HEK293 (cell line): ENCODE measurements at regions not wholly inside any gene's neighbourhood (a gene's known extent, or its start where the extent isn't known, plus 50 kb on each side); places are given as distances from the start of the nearest gene placed in this dataset.

ENCODE experiments used
- CTCF ChIA-PET: fragments of 350-600 bp; formaldehyde crosslinking; extraction: SDS; loops from one replicate; lab custom pipeline; 2021; ENCODE audit warnings: antibody characterized with exemption; lab: Yijun Ruan, JAX
- POLR2A ChIA-PET: fragments of 300-600 bp; formaldehyde crosslinking; extraction: SDS; loops from one replicate; lab custom pipeline; 2020; ENCODE audit warnings: antibody characterized with exemption, inconsistent platforms; lab: Yijun Ruan, JAX
- H3K27ac ChIP-seq: fragments of 200-500 bp; sonication (Bioruptor generic); 2 replicates; pipeline ENCODE4 v1.5.1; 2014; ENCODE audit warnings: low read depth, low read length, control low read depth, inconsistent platforms; ENCODE audit errors: extremely low read depth
- H3K36me3 ChIP-seq, 2 experiments: fragments of 200-500 bp in 1 of 2; sonication (Bioruptor generic) in 1 of 2; 1 replicate in 1 of 2; 2 replicates in 1 of 2; pipeline ENCODE4 v1.5.1; 2014 to 2017; ENCODE audit warnings: inconsistent platforms in 2 of 2, low read length in 2 of 2; ENCODE audit not compliant: control insufficient read depth in 2 of 2, insufficient read depth in 1 of 2
- H3K4me1 ChIP-seq: fragments of 200-500 bp; sonication (Bioruptor generic); 2 replicates; pipeline ENCODE4 v1.5.1; 2014; ENCODE audit warnings: mild to moderate bottlenecking, low read length, inconsistent platforms; ENCODE audit not compliant: control insufficient read depth, insufficient read depth
- H3K4me3 ChIP-seq: 2 replicates; pipeline ENCODE4 v1.5.1; 2011; ENCODE audit warnings: low read depth, mild to moderate bottlenecking, control low read depth, low read length, moderate library complexity
- H3K9me3 ChIP-seq: fragments of 200-500 bp; sonication (Bioruptor generic); 2 replicates; pipeline ENCODE4 v1.5.1; 2014; ENCODE audit warnings: low read depth, low read length, inconsistent platforms; ENCODE audit not compliant: control insufficient read depth, insufficient read depth
- AEBP2 ChIP-seq: fragments of 450-650 bp; formaldehyde crosslinking; IDR thresholded peaks from 2 replicates; pipeline ENCODE4 v1.5.1; 2016; ENCODE audit warnings: missing biosample characterization, missing genetic modification characterization, borderline replicate concordance
- HOXD13 ChIP-seq: sonication (generic); formaldehyde crosslinking; IDR thresholded peaks from 2 replicates; pipeline ENCODE4 v1.8.0; 2022; ENCODE audit warnings: missing genetic modification reagents, borderline replicate concordance
- SP2 ChIP-seq: fragments of 450-650 bp; formaldehyde crosslinking; IDR thresholded peaks from 2 replicates; pipeline ENCODE4 v1.5.1; 2016; ENCODE audit warnings: missing biosample characterization, missing genetic modification characterization
- ZBTB26 ChIP-seq: fragments of 450-650 bp; formaldehyde crosslinking; optimal IDR thresholded peaks from 2 replicates; pipeline ENCODE3; 2016; ENCODE audit warnings: missing biosample characterization, mild to moderate bottlenecking, missing genetic modification characterization
- ZFP3 ChIP-seq: fragments of 450-650 bp; formaldehyde crosslinking; IDR thresholded peaks from 2 replicates; pipeline ENCODE4 v1.5.1; 2016; ENCODE audit warnings: low read depth, missing biosample characterization, missing genetic modification characterization
- ZNF146 ChIP-seq: fragments of 450-650 bp; formaldehyde crosslinking; IDR thresholded peaks from 2 replicates; pipeline ENCODE4 v1.5.1; 2016; ENCODE audit warnings: missing biosample characterization, missing genetic modification characterization
- ZNF175 ChIP-seq: fragments of 450-650 bp; formaldehyde crosslinking; IDR thresholded peaks from 2 replicates; pipeline ENCODE4 v1.5.1; 2016; ENCODE audit warnings: missing biosample characterization, missing genetic modification characterization
- ZNF266 ChIP-seq: fragments of 450-650 bp; formaldehyde crosslinking; IDR thresholded peaks from 2 replicates; pipeline ENCODE4 v1.5.1; 2016; ENCODE audit warnings: missing biosample characterization, missing genetic modification characterization, low read depth
- ZNF280D ChIP-seq: fragments of 450-650 bp; formaldehyde crosslinking; IDR thresholded peaks from 2 replicates; pipeline ENCODE4 v1.5.1; 2016; ENCODE audit warnings: missing biosample characterization, missing genetic modification characterization
- ZNF423 ChIP-seq: fragments of 450-650 bp; formaldehyde crosslinking; IDR thresholded peaks from 2 replicates; pipeline ENCODE4 v1.5.1; 2016; ENCODE audit warnings: missing biosample characterization, missing genetic modification characterization
- ZNF449 ChIP-seq: fragments of 450-650 bp; formaldehyde crosslinking; IDR thresholded peaks from 2 replicates; pipeline ENCODE4 v1.5.1; 2017; ENCODE audit warnings: missing biosample characterization, mild to moderate bottlenecking, missing genetic modification characterization, moderate library complexity
- ZNF555 ChIP-seq: fragments of 450-650 bp; formaldehyde crosslinking; conservative IDR thresholded peaks from 2 replicates; pipeline ENCODE4 v1.5.1; 2017; ENCODE audit warnings: missing biosample characterization, mild to moderate bottlenecking, missing genetic modification characterization, inconsistent platforms
- ZNF596 ChIP-seq: fragments of 450-650 bp; IDR thresholded peaks from 2 replicates; pipeline ENCODE4 v1.5.0; 2018; ENCODE audit warnings: missing biosample characterization, mild to moderate bottlenecking, missing genetic modification characterization, moderate library complexity
- ZNF621 ChIP-seq: fragments of 450-650 bp; formaldehyde crosslinking; IDR thresholded peaks from 2 replicates; pipeline ENCODE4 v1.5.1; 2017; ENCODE audit warnings: missing biosample characterization, missing genetic modification characterization
- ZNF701 ChIP-seq: fragments of 450-650 bp; formaldehyde crosslinking; IDR thresholded peaks from 2 replicates; pipeline ENCODE4 v1.5.1; 2016; ENCODE audit warnings: missing biosample characterization, missing genetic modification characterization
- TF ChIP-seq, protein P1 (sequence below): fragments of 450-650 bp; formaldehyde crosslinking; conservative IDR thresholded peaks from 2 replicates; pipeline ENCODE4 v1.5.1; 2016; ENCODE audit warnings: low read depth, missing biosample characterization, missing genetic modification characterization
- TF ChIP-seq, protein P2 (sequence below): fragments of 450-650 bp; formaldehyde crosslinking; IDR thresholded peaks from 2 replicates; pipeline ENCODE4 v1.5.1; 2016; ENCODE audit warnings: missing biosample characterization, missing genetic modification characterization
- TF ChIP-seq, protein P3 (sequence below): fragments of 450-650 bp; formaldehyde crosslinking; IDR thresholded peaks from 2 replicates; pipeline ENCODE4 v1.5.1; 2016; ENCODE audit warnings: missing biosample characterization, missing genetic modification characterization
- TF ChIP-seq, protein P4 (sequence below): fragments of 450-650 bp; formaldehyde crosslinking; IDR thresholded peaks from 2 replicates; pipeline ENCODE4 v1.5.1; 2016; ENCODE audit warnings: missing biosample characterization, missing genetic modification characterization

DNA sequence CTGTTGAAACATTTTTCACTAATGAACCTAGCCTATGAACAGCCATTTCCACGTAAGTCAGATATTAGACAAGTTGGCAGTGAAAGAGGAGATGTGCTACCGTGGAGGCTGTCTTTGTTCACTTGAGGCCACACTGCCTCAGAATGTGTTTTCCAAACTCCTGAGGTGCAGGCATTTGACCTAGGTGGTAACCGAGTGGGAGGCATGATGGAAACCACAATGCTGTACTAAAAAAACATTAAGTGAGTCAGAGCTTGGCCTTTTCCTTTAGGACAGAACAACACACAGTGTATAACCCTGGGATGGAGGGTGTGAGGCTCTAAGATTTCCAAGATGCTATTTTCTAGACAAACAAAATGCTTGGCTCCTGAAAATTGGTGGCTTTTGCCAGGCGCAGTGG, 406.3 kb downstream of the SOX2 start (continued):
- TF ChIP-seq, protein P1, sequence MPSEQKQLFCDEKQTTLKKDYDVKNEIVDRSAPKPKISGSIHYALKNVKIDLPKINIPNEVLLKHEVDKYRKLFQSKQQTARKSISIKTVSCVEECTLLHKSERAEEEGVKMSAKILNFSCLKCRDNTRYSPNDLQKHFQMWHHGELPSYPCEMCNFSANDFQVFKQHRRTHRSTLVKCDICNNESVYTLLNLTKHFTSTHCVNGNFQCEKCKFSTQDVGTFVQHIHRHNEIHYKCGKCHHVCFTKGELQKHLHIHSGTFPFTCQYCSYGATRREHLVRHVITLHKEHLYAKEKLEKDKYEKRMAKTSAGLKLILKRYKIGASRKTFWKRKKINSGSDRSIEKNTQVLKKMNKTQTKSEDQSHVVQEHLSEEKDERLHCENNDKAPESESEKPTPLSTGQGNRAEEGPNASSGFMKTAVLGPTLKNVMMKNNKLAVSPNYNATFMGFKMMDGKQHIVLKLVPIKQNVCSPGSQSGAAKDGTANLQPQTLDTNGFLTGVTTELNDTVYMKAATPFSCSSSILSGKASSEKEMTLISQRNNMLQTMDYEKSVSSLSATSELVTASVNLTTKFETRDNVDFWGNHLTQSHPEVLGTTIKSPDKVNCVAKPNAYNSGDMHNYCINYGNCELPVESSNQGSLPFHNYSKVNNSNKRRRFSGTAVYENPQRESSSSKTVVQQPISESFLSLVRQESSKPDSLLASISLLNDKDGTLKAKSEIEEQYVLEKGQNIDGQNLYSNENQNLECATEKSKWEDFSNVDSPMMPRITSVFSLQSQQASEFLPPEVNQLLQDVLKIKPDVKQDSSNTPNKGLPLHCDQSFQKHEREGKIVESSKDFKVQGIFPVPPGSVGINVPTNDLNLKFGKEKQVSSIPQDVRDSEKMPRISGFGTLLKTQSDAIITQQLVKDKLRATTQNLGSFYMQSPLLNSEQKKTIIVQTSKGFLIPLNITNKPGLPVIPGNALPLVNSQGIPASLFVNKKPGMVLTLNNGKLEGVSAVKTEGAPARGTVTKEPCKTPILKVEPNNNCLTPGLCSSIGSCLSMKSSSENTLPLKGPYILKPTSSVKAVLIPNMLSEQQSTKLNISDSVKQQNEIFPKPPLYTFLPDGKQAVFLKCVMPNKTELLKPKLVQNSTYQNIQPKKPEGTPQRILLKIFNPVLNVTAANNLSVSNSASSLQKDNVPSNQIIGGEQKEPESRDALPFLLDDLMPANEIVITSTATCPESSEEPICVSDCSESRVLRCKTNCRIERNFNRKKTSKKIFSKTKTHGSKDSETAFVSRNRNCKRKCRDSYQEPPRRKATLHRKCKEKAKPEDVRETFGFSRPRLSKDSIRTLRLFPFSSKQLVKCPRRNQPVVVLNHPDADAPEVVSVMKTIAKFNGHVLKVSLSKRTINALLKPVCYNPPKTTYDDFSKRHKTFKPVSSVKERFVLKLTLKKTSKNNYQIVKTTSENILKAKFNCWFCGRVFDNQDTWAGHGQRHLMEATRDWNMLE (tag by site-specific recombination) = no peak
- TF ChIP-seq ZNF175 (tag by site-specific recombination) (no peak), ZNF555 (no peak), ZNF266 (no peak), HOXD13 (no peak), ZNF449 (tag by site-specific recombination) (no peak), AEBP2 (tag by site-specific recombination) (no peak), ZNF423 (tag by site-specific recombination) (no peak)

DNA sequence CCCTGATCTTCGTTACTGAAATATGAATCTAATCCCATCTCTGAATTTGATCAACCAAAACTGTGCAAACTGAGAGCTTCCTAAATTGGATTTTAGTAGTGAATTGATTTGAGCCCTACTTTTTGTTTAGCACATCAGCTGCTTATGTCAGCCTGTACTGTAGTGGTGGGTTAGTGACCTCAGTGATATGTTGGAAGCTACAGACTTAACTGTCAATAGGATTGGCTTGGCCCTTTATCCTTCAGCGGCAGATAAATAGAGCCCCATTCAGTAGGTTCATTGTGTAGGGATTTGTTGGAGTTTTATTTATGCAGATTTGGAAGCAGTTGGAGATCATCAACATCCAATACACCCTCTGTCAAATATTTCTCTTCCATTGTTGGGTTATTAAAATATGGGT, 409.7 kb downstream of the SOX2 start:
- POLR2A ChIA-PET = no interaction called here
- Histone ChIP-seq H3K9me3 (no peaks in the 10 kb centered on the region), H3K4me1 (no peaks in the 10 kb centered on the region), H3K27ac (no peak overlapping the region), H3K4me3 (no peak overlapping the region), H3K36me3 (no peaks in the 10 kb centered on the region)
- CTCF ChIA-PET = no interaction called here
- TF ChIP-seq ZNF266 (no peak), ZNF596 (tag by site-specific recombination) (no peak), ZNF621 (tag by site-specific recombination) (no peak), SP2 (no peak), ZNF146 (tag by site-specific recombination) (no peak), ZNF280D (no peak), ZBTB26 (tag by site-specific recombination) (no peak), ZFP3 (tag by site-specific recombination) (no peak), ZNF701 (tag by site-specific recombination) (no peak)
- TF ChIP-seq, protein P2, sequence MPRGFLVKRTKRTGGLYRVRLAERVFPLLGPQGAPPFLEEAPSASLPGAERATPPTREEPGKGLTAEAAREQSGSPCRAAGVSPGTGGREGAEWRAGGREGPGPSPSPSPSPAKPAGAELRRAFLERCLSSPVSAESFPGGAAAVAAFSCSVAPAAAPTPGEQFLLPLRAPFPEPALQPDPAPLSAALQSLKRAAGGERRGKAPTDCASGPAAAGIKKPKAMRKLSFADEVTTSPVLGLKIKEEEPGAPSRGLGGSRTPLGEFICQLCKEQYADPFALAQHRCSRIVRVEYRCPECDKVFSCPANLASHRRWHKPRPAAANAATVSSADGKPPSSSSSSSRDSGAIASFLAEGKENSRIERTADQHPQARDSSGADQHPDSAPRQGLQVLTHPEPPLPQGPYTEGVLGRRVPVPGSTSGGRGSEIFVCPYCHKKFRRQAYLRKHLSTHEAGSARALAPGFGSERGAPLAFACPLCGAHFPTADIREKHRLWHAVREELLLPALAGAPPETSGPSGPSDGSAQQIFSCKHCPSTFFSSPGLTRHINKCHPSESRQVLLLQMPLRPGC (tag by site-specific recombination) = no peak
- TF ChIP-seq, protein P3, sequence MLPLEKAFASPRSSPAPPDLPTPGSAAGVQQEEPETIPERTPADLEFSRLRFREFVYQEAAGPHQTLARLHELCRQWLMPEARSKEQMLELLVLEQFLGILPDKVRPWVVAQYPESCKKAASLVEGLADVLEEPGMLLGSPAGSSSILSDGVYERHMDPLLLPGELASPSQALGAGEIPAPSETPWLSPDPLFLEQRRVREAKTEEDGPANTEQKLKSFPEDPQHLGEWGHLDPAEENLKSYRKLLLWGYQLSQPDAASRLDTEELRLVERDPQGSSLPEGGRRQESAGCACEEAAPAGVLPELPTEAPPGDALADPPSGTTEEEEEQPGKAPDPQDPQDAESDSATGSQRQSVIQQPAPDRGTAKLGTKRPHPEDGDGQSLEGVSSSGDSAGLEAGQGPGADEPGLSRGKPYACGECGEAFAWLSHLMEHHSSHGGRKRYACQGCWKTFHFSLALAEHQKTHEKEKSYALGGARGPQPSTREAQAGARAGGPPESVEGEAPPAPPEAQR (tag by site-specific recombination) = no peak
- TF ChIP-seq, protein P4, sequence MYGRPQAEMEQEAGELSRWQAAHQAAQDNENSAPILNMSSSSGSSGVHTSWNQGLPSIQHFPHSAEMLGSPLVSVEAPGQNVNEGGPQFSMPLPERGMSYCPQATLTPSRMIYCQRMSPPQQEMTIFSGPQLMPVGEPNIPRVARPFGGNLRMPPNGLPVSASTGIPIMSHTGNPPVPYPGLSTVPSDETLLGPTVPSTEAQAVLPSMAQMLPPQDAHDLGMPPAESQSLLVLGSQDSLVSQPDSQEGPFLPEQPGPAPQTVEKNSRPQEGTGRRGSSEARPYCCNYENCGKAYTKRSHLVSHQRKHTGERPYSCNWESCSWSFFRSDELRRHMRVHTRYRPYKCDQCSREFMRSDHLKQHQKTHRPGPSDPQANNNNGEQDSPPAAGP (tag by site-specific recombination) = no peak
- TF ChIP-seq, all 188 proteins: peak for 0
